HG03565 (cell line): ENCODE measurements at regions not wholly inside any gene's neighbourhood (a gene's known extent, or its start where the extent isn't known, plus 50 kb on each side); places are given as distances from the start of the nearest gene placed in this dataset.

Source experiments
- ATAC-seq: cut with Tn5 transposase; IDR thresholded peaks from one replicate; pipeline ENCODE4 v1.9.1; 2021; ENCODE audit warnings: mild to moderate bottlenecking, moderate library complexity; ENCODE audit not compliant: unreplicated experiment

GRCh38 chr16:86286991-86287663 is 223.2 kb upstream of the FOXF1 start:
- no peak for ATAC-seq

DNA sequence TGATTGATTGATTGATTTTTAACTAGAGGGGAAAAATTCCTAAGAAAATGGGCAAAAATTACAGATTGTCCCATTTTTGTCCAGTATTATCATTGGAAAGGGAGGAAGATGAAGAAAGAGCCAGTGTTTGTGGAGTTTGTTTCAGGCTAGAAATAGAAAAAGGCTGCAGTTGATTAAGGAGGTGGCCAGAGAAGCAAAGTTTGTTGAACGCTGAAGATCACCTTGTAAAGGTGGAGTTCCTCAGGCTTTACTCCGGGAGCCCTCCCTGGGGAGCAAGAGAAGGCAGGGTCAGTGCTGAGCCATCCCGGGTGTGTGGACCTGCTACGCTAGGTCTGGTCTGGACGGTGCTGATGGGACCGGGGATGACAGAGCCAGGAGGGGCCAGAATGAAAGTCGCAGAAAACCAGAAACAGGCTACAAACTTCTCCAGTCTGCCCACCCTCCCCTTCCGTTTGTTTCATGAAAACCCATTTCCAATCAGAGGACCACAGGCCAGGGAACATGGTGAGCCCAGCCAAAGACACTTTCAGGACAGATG is 222.6 kb upstream of the FOXF1 start:
- no peak for ATAC-seq

GRCh38 chr16:86288716-86289294 is 221.5 kb upstream of the FOXF1 start:
- ATAC-seq: no peak

DNA sequence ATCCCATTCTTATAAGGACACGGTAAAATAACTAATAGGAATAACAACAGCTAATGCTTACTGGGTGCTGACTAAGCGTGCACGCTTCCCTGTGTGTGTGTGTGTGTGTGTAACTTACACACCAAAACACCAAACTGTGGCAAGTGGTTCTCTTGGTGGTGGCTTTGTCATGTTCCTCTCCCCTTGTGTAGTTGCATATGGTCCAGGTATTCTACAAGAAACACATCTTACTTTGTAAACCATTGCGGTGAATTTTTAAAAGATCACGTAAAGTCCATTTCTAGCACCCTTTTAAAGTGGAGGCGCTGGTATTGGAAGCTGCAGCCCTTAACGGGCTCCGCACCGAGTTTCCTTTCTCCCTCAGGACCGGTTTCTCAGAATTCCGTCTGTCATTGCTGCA is 221.0 kb upstream of the FOXF1 start:
- no peak for ATAC-seq

GRCh38 chr16:86289907-86290306 is 220.4 kb upstream of the FOXF1 start:
- no peak for ATAC-seq

DNA sequence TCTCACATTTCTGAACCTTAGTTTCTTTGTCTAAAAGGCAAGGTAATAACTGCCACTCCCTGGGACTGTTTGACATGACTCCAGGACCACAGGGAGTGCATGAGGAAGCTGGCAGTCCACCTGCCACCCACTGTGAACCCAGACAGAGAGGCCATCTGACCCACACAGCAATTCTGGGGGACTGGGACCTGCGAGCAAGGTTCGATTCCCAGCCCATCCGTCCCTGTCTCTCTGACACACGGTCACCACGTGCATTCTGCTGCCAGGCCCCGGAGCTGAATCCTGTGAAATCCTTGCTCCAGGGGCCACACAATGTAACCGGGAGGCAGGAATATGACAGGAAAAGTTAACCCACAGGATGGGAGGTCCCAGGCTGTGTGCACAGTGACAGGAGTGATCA is 218.8 kb upstream of the FOXF1 start:
- ATAC-seq: no peak

GRCh38 chr16:86292171-86292775 is 218.1 kb upstream of the FOXF1 start:
- no peak for ATAC-seq

- ATAC-seq: no peak
Observed at GRCh38 chr16:86292942-86293341, 217.4 kb upstream of the FOXF1 start.

GRCh38 chr16:86293906-86294305 is 216.4 kb upstream of the FOXF1 start:
- no peak for ATAC-seq

DNA sequence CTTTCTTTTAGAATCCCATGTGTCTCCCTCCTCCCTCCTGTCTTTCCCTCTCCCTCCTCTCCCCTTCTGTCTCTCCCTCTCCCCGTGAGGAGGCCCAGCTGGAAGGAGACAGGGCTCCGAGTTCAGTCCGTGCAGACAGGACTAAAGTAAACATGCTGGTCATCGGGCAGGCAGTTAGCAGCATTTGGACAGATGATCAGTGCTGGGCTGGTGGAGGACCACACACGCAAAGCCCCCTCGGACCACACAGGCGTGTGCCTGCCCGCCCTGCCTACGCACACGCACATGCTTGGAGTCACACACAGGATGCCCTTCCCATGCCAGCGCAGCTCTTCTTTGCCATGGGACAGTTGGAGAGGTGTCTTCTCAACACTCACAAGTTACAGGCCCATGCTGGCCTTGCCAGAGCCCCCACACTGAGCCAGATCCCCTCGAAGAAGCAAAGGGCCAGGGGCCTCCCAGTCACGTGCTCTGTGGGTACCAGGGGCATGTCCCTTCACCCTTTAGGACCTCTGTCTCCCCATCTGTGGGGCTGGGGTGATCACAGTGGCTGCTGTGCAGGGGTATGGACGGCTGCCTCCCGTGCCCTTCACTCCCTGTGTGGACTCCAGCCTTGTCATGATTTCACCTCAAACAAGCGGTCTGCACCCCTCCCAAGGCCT is 215.7 kb upstream of the FOXF1 start:
- no peak for ATAC-seq

- no peak for ATAC-seq
Observed at GRCh38 chr16:86296256-86296655, 214.1 kb upstream of the FOXF1 start.

DNA sequence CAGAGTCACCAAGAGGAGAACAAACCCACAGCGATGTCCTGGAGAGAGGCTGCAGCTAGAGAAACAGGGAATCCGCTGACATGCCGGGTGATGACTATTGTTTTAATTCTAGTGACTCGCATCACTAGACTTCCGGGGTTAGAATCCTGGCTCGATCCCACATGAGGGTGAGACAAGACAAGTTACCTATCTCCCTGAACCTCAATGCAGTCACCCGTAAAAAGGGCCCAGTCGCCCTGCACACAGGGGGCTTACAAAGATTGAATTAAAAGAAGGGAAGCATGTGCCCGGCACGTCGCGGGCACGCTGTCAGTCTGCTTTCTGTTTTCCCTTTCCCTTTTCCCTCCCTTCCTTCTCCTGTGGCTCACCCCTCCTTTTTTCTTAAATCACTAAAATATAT is 212.9 kb upstream of the FOXF1 start:
- no peak for ATAC-seq

DNA sequence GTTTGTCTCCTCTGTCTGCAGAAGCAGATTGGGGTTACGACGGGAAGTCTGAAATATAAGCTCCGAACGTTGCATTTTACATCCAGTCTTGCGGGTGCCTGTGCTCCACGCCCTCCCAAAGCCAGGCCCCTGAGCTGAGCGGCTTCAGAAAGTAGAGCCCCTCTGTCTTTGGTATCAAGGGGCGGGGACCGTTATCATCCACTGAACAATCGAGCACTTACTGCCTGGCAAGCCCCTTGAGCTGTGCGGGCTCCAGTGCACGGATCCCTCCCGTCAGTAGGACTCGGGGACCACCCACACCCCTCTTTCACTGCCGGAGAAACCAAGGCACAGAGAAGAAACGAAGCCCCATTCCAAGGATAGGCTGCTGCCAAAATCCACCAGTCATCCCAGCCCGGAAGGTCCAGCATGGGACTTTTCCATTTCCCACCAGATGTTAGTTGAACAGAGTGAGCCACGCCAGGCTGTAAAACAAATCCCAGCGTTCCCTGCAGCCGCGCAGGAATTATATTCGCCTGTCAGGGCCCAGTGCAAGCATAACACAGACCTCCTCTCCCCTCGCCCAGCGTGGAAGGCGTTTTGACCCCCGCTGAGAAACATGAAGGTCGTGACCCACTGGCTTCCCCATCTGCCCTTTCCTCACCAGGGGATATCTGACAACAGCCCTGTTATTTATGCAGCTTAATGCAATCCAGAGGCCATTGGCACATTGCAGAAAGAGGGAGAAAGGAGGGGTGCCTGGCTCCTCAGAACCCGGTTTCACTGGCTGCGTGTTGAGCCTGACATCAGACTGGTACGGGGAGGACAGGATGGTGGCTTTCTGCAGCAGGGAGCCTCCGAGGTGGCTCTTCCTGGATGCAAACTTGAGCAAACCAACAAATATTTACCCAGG is 212.2 kb upstream of the FOXF1 start:
- no peak for ATAC-seq

GRCh38 chr16:86298758-86299134 is 211.6 kb upstream of the FOXF1 start:
- ATAC-seq: no peak

DNA sequence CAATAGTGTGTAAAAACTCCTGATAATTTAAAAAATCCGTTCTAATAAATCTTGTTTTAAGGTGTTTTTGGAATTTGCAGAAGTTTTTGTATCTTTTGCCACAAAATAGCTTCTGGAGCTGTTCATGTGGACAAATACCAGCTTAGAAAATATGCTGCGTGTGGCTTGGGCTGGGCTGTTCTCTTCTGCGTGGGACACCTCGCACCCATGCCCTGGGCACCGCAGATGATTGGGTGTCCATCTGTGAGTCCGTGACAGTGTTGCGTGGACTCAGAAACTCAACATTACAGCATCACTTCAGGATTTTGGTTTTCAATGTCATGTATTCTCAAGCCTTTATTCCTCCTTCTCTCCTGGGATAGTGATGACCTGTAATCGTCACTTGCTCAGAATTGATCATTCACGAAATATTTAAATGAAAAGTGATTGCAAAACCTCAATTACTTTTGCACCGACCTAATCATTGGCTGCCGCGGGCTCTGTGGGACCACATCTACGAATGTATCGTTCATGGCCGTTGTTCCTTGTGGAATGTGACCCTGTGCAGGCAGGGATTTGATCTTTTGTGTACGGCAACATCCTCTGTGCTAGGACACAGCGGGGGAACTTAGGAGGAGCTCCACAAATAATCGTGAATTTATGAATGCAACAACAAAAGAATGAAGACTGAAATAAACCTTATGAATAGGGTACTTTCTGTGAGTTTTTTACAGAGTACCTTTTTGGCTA is 210.3 kb upstream of the FOXF1 start:
- no peak for ATAC-seq

DNA sequence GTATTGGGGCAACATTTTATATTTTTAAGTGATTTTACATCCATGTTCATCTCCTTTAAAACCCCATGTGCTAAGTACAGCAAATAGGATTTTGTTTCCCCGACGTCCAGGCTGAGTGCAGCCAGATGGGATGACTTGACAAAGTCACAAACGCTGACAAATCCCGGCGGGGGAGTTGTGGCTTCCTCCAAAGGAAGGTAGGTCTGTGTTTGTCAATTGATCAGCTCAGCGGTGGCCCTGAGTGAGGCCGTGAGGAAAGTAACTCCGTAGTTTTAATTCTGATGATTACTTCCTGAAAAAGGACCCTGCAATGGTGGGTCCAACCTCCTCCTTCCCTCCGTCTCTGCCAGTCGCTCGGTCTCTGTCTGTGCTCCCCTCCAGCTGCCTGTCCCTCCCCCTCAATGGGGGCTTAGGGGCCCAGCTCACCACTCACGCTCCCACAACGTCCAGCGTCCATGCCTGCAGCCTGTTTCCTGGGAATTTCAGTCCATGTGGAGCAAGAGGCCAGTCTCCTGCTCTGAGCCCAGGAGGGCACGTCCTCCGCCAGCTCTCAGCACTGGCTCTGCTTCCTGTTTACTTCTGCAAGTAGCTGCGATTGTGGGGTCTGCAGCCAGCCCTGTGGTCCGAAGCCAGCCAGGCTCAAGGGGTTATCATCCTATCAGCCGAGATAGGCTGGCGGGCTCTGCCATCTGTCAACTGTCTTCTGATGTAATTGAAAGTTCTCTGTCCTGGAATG is 209.4 kb upstream of the FOXF1 start:
- ATAC-seq: no peak

DNA sequence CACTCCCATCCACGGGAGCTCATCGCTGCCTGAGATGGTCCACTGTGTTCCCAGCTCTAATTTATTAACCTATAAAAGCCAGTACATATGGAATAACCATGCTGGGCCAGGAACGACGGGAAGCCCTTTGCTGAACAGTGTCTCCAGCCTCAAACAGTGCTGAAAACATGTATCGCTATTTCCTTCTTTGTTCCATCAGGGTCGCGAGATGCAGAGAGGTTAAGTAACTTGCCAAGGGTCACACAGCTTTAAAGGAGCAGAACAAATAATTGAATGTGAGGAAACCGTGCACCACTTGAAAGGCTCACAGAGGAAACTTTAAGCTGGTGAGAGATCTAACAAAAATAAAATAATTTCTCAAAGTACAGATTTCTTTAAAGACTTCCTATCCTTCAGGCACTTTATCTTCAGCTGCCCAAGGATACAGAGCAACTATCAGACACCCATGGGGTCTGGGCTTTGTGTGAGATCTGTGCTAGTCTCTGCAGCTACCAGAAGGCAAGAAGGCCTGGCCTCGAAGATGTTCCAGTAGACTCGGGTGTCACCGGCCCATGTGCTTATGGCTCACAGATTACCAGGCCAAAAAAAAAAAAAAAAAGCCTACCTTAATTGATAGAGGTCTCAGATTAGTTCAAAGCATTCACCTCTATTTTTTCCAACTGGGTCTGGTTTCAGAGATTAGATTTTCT is 207.8 kb upstream of the FOXF1 start:
- ATAC-seq: no peak

DNA sequence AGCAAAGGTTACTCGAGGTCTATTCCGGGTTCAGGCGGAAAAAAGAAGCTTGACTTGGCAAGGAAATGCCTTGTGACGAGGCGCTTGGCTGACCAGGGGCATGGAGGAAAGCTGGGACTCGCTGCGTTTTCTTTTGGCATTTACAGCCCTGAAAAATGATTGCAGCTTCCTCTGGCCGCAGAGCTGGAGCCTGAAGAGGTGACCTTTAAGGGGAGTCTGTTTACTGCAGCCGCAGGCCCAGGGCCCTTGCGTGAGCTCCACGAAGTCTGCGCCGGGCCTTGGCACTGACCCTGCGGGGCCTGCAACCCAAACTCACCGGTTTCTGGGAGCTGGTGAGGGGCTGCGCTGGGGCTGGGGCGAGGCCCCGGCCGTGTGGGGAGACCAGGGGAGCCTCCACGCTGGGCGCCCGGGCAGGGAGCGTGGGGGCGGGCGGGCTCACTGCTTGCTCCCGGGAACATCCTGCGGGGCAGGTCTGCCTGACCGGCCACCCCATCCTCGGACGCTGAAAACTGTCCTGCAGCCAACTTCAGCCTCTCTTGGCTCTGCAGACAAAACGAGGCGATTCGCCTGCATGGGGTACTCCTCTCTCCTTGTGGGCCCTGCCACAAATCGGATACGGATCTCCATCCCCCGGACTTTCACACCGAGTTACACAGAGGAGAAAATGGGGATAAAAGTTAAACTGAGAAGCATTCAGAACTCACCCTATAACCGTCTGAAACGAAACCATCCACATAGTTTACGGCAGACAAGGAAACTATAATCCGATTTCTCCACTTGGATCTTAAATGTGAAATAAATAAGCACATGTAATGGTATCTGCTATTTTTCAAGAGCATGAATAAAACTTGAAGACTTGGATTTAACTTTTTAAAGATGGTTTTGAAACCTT is 206.3 kb upstream of the FOXF1 start:
- ATAC-seq: no peak
